ENCODE measurements at regions not wholly inside any gene's neighbourhood (a gene's known extent, or its start where the extent isn't known, plus 50 kb on each side); places are given as distances from the start of the nearest gene placed in this dataset.
"Not testable (repeated sequence)": the region's sequence is repeated elsewhere in the genome, so short reads cannot be mapped to it uniquely, and the experiment has no call there.

DNA sequence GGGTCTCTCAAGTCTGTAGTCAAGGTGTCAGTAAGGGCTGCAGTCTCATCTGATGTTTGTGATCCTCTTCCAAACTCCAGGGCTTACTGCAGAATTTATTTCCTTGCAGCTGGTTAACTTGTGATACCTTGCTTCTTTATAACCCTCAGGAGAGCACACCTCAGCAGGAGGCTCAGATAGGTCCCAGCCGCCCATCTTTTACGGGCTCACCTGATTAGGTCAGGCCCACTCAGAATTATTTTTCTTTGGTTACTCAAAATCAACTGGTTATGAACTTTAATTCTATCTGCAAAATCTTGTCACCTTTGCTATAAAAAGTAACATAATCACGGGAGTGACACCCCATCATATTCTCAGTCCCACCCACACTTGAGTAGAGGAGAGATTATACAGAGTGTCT, 99.9 kb upstream of the BEND4 start:
- Histone ChIP-seq H3K4ac (ENCODE audit: low read length) (no peak overlapping the region), H3K23ac (ENCODE audit: low read depth, low read length, poor library complexity) (no peak overlapping the region), H3K4me1 (ENCODE audit: control insufficient read depth in 2 of 2, insufficient read depth in 1 of 2, low read depth in 1 of 2, low read length in 2 of 2) (no peaks in the 10 kb centered on the region), H2BK12ac (ENCODE audit: low read length) (no peak overlapping the region), H2AFZ (ENCODE audit: low read length) (no peak overlapping the region), H2AK5ac (ENCODE audit: low read depth, low read length) (no peak overlapping the region), H3K4me3 (ENCODE audit: low read length in 2 of 2) (no peak overlapping the region), H3K79me1 (ENCODE audit: low read depth, low read length) (no peaks in the 10 kb centered on the region), H3K14ac (ENCODE audit: low read length) (no peak overlapping the region), H3K9me3 (replicated peaks in 1 of 2; ENCODE audit: control insufficient read depth in 2 of 2, insufficient read depth in 1 of 2, low read depth in 1 of 2, low read length in 2 of 2) (no peaks in the 10 kb centered on the region), H3K9ac (ENCODE audit: low read depth, low read length, poor library complexity) (no peak overlapping the region), H2BK120ac (ENCODE audit: low read depth, low read length) (no peak overlapping the region), H2BK15ac (ENCODE audit: low read length) (no peak overlapping the region), H4K91ac (ENCODE audit: low read depth, low read length, poor library complexity) (no peak overlapping the region), H3K27me3 (ENCODE audit: control insufficient read depth in 3 of 3, insufficient read depth in 3 of 3, low read depth in 1 of 3, low read length in 3 of 3) (no peaks in the 10 kb centered on the region), H3K18ac (ENCODE audit: low read length) (no peak overlapping the region), H3K27ac (replicated peaks; ENCODE audit: low read length) (no peak overlapping the region), H3K4me2 (ENCODE audit: insufficient read depth, low read length, poor library complexity, severe bottlenecking) (no peak overlapping the region), H4K8ac (ENCODE audit: low read depth, low read length) (no peak overlapping the region), H3K36me3 (replicated peaks in 1 of 2; ENCODE audit: control insufficient read depth in 2 of 2, insufficient read depth in 2 of 2, low read length in 2 of 2) (no peaks in the 10 kb centered on the region), H2BK5ac (ENCODE audit: low read length) (no peak overlapping the region)
- no peak for DNase-seq (ENCODE audit: low spot score)
- WGBS, 2 donors (ENCODE audit: extremely low coverage in 2 of 2, insufficient read length in 2 of 2, insufficient replicate concordance in 1 of 2), result no CpG with 5 or more reads among the region's 3 CpGs

GRCh38 chr4:42257645-42258044, 105.2 kb upstream of the BEND4 start:
- H4K8ac ChIP-seq (ENCODE audit: low read depth, low read length); H2BK5ac ChIP-seq (ENCODE audit: low read length); H3K18ac ChIP-seq (ENCODE audit: low read length); H3K4me3 ChIP-seq (ENCODE audit: low read length in 2 of 2); H2BK120ac ChIP-seq (ENCODE audit: low read depth, low read length); H4K91ac ChIP-seq (ENCODE audit: low read depth, low read length, poor library complexity); H3K4me1 ChIP-seq (ENCODE audit: control insufficient read depth in 2 of 2, insufficient read depth in 1 of 2, low read depth in 1 of 2, low read length in 2 of 2); H3K9ac ChIP-seq (ENCODE audit: low read depth, low read length, poor library complexity); H3K9me3 ChIP-seq (replicated peaks in 1 of 2; ENCODE audit: control insufficient read depth in 2 of 2, insufficient read depth in 1 of 2, low read depth in 1 of 2, low read length in 2 of 2); H2BK15ac ChIP-seq (ENCODE audit: low read length); H3K4me2 ChIP-seq (ENCODE audit: insufficient read depth, low read length, poor library complexity, severe bottlenecking); H3K4ac ChIP-seq (ENCODE audit: low read length); H3K36me3 ChIP-seq (replicated peaks in 1 of 2; ENCODE audit: control insufficient read depth in 2 of 2, insufficient read depth in 2 of 2, low read length in 2 of 2); H3K23ac ChIP-seq (ENCODE audit: low read depth, low read length, poor library complexity); DNase-seq (ENCODE audit: low spot score); H3K27me3 ChIP-seq (ENCODE audit: control insufficient read depth in 3 of 3, insufficient read depth in 3 of 3, low read depth in 1 of 3, low read length in 3 of 3); H3K79me1 ChIP-seq (ENCODE audit: low read depth, low read length); H2AFZ ChIP-seq (ENCODE audit: low read length); H3K27ac ChIP-seq (replicated peaks; ENCODE audit: low read length); H2BK12ac ChIP-seq (ENCODE audit: low read length); H3K14ac ChIP-seq (ENCODE audit: low read length); H2AK5ac ChIP-seq (ENCODE audit: low read depth, low read length): not testable (repeated sequence)
- WGBS, 2 donors (ENCODE audit: extremely low coverage in 2 of 2, insufficient read length in 2 of 2, insufficient replicate concordance in 1 of 2), result no CpG with 5 or more reads among the region's 6 CpGs

DNA sequence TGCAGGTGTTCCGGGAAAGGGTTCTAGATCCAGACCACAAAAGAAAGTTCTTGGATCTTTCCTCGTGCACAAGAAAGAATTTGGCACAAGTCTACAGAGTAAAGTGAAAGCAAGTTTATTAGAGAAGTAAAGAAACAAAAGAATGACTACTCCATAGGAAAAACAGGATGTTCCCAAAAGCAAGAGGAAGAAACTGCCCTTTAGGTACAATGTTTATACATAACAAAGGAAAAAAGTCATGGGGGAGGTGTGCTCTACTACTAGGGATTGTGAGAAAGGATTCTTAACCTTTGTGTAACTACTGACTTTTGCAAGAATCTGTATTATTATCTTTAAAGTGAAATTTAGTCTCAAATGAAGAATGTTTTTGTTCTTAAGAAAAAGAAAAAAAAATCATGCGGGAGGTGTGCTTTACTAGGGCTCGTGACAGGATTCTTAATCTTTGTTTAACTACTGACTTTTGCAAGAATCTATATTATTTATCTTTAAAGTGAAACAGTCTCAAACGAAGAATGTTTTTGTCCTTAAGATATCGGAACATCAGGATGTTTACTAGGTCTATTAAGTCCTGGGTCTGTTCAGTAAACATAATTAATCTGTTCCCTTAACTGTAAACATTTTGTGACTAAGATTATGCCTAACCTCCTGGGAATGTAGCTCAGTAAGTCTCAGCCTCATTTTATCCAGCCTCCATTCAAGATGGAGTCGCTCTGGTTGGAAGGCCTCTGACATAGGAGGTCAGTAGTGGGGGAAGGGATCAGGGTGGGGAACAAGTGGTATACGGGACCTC, 110.4 kb upstream of the BEND4 start:
- no peak overlapping the region for H2BK12ac ChIP-seq (ENCODE audit: low read length)
- no peaks in the 10 kb centered on the region for H3K36me3 ChIP-seq (replicated peaks in 1 of 2; ENCODE audit: control insufficient read depth in 2 of 2, insufficient read depth in 2 of 2, low read length in 2 of 2)
- H3K4me3 ChIP-seq (ENCODE audit: low read length in 2 of 2), result no peak overlapping the region
- no peak overlapping the region for H3K27ac ChIP-seq (replicated peaks; ENCODE audit: low read length)
- no peak overlapping the region for H4K91ac ChIP-seq (ENCODE audit: low read depth, low read length, poor library complexity)
- no peak overlapping the region for H3K23ac ChIP-seq (ENCODE audit: low read depth, low read length, poor library complexity)
- H2BK5ac ChIP-seq (ENCODE audit: low read length), result no peak overlapping the region
- no peak overlapping the region for H3K4ac ChIP-seq (ENCODE audit: low read length)
- no peak overlapping the region for H3K18ac ChIP-seq (ENCODE audit: low read length)
- H3K9me3 ChIP-seq (replicated peaks in 1 of 2; ENCODE audit: control insufficient read depth in 2 of 2, insufficient read depth in 1 of 2, low read depth in 1 of 2, low read length in 2 of 2), result no peaks in the 10 kb centered on the region
- no peak overlapping the region for H2AK5ac ChIP-seq (ENCODE audit: low read depth, low read length)
- H3K9ac ChIP-seq (ENCODE audit: low read depth, low read length, poor library complexity), result no peak overlapping the region
- no CpG with 5 or more reads among the region's 8 CpGs for WGBS, 2 donors (ENCODE audit: extremely low coverage in 2 of 2, insufficient read length in 2 of 2, insufficient replicate concordance in 1 of 2)
- no peaks in the 10 kb centered on the region for H3K4me1 ChIP-seq (ENCODE audit: control insufficient read depth in 2 of 2, insufficient read depth in 1 of 2, low read depth in 1 of 2, low read length in 2 of 2)
- no peaks in the 10 kb centered on the region for H3K79me1 ChIP-seq (ENCODE audit: low read depth, low read length)
- H2BK120ac ChIP-seq (ENCODE audit: low read depth, low read length), result no peak overlapping the region
- DNase-seq (ENCODE audit: low spot score), result no peak
- H3K14ac ChIP-seq (ENCODE audit: low read length), result no peak overlapping the region
- H3K4me2 ChIP-seq (ENCODE audit: insufficient read depth, low read length, poor library complexity, severe bottlenecking), result no peak overlapping the region
- no peak overlapping the region for H2BK15ac ChIP-seq (ENCODE audit: low read length)
- no peak overlapping the region for H2AFZ ChIP-seq (ENCODE audit: low read length)
- no peak overlapping the region for H4K8ac ChIP-seq (ENCODE audit: low read depth, low read length)
- H3K27me3 ChIP-seq (ENCODE audit: control insufficient read depth in 3 of 3, insufficient read depth in 3 of 3, low read depth in 1 of 3, low read length in 3 of 3), result no peaks in the 10 kb centered on the region

DNA sequence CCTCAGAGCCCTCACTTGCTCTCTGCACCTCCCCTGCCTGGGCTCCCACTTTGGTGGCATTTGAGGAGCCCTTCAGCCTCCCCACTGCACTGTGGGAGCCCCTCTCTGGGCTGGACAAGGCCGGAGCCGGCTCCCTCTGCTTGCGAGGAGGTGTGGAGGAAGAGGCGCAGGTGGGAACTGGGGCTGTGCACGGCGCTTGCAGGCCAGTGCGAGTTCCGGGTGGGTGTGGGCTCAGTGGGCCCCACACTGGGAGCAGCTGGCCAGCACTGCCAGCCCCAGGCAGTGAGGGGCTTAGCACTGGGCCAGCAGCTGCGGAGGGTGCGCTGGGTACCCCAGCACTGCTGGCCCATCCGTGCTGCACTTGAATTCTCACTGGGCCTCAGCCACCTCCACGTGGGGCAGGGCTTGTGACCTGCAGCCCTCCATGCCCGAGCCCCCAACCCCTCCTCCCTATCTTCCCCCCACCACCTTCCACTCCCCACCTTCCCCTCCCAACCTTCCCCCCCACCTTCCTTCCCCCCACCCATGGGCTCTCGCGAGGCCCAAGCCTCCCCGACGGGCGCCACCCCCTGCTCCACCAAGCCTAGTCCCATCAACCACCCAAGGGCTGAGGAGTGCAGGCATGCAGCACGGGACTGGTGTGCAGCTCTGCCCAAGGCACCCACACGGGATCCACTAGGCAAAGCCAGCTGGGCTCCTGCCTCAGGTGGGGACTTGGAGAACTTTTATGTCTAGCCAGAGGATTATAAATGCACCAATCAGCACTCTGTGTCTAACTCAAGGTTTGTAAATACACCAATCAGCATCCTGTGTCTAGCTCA, 113.5 kb upstream of the BEND4 start:
- H3K36me3 ChIP-seq (replicated peaks in 1 of 2; ENCODE audit: control insufficient read depth in 2 of 2, insufficient read depth in 2 of 2, low read length in 2 of 2), result no peaks in the 10 kb centered on the region
- H2BK15ac ChIP-seq (ENCODE audit: low read length), result no peak overlapping the region
- H2BK120ac ChIP-seq (ENCODE audit: low read depth, low read length), result no peak overlapping the region
- H2BK5ac ChIP-seq (ENCODE audit: low read length), result no peak overlapping the region
- no peak overlapping the region for H2BK12ac ChIP-seq (ENCODE audit: low read length)
- no peak overlapping the region for H3K14ac ChIP-seq (ENCODE audit: low read length)
- H3K23ac ChIP-seq (ENCODE audit: low read depth, low read length, poor library complexity), result no peak overlapping the region
- no peak overlapping the region for H3K4ac ChIP-seq (ENCODE audit: low read length)
- no peak overlapping the region for H3K4me3 ChIP-seq (ENCODE audit: low read length in 2 of 2)
- no peaks in the 10 kb centered on the region for H3K4me1 ChIP-seq (ENCODE audit: control insufficient read depth in 2 of 2, insufficient read depth in 1 of 2, low read depth in 1 of 2, low read length in 2 of 2)
- no peaks in the 10 kb centered on the region for H3K79me1 ChIP-seq (ENCODE audit: low read depth, low read length)
- no peak overlapping the region for H2AFZ ChIP-seq (ENCODE audit: low read length)
- H3K4me2 ChIP-seq (ENCODE audit: insufficient read depth, low read length, poor library complexity, severe bottlenecking), result no peak overlapping the region
- no peaks in the 10 kb centered on the region for H3K9me3 ChIP-seq (replicated peaks in 1 of 2; ENCODE audit: control insufficient read depth in 2 of 2, insufficient read depth in 1 of 2, low read depth in 1 of 2, low read length in 2 of 2)
- H4K8ac ChIP-seq (ENCODE audit: low read depth, low read length), result no peak overlapping the region
- no peak overlapping the region for H4K91ac ChIP-seq (ENCODE audit: low read depth, low read length, poor library complexity)
- no peaks in the 10 kb centered on the region for H3K27me3 ChIP-seq (ENCODE audit: control insufficient read depth in 3 of 3, insufficient read depth in 3 of 3, low read depth in 1 of 3, low read length in 3 of 3)
- H3K18ac ChIP-seq (ENCODE audit: low read length), result no peak overlapping the region
- H3K9ac ChIP-seq (ENCODE audit: low read depth, low read length, poor library complexity), result no peak overlapping the region
- DNase-seq (ENCODE audit: low spot score), result no peak
- no CpG with 5 or more reads among the region's 20 CpGs for WGBS, 2 donors (ENCODE audit: extremely low coverage in 2 of 2, insufficient read length in 2 of 2, insufficient replicate concordance in 1 of 2)
- no peak overlapping the region for H3K27ac ChIP-seq (replicated peaks; ENCODE audit: low read length)
- no peak overlapping the region for H2AK5ac ChIP-seq (ENCODE audit: low read depth, low read length)
